Muscle of leg (tissue), 3 donors: ENCODE measurements at regions not wholly inside any gene's neighbourhood (a gene's known extent, or its start where the extent isn't known, plus 50 kb on each side); places are given as distances from the start of the nearest gene placed in this dataset.
A peak's percentile ranks its signal among the peaks of the same experiment; 100 is the strongest.

ENCODE experiments used
- DNase-seq: peaks from one replicate; pipeline ENCODE4 v3.0.0; 2013
- H3K27ac ChIP-seq: one replicate; pipeline ENCODE4 v1.5.1; 2013; ENCODE audit warnings: mild to moderate bottlenecking, low read length, control low read depth
- H3K27me3 ChIP-seq: one replicate; pipeline ENCODE4 v1.6.1; 2013; ENCODE audit warnings: low read length; ENCODE audit not compliant: control insufficient read depth, insufficient read depth
- H3K36me3 ChIP-seq: one replicate; pipeline ENCODE4 v1.6.1; 2013; ENCODE audit warnings: low read length; ENCODE audit not compliant: control insufficient read depth, insufficient read depth
- H3K4me1 ChIP-seq: one replicate; pipeline ENCODE4 v1.6.1; 2013; ENCODE audit warnings: low read length; ENCODE audit not compliant: control insufficient read depth, insufficient read depth
- H3K4me3 ChIP-seq: one replicate; pipeline ENCODE4 v1.5.1; 2013; ENCODE audit warnings: low read length, control low read depth
- H3K9me3 ChIP-seq: replicated peaks from 2 replicates; pipeline ENCODE4 v1.6.1; 2013; ENCODE audit warnings: low read depth, low read length; ENCODE audit not compliant: control insufficient read depth
- WGBS: methylation state at CpG from one replicate; pipeline ENCODE4 v1.1.5; 2013; ENCODE audit warnings: missing lambda C conversion rate; ENCODE audit not compliant: insufficient coverage; 5-methylcytosine and 5-hydroxymethylcytosine counted together

- H3K36me3 ChIP-seq, result no peaks in the 10 kb centered on the region
- DNase-seq, result no peak
- WGBS, result 58% methylated on average over 14 of the region's 15 CpGs
- H3K27me3 ChIP-seq, result peaks cover 8% of the 10 kb centered on the region
- peaks cover 7% of the 10 kb centered on the region for H3K4me1 ChIP-seq
- no peak overlapping the region for H3K4me3 ChIP-seq
- no peaks in the 10 kb centered on the region for H3K9me3 ChIP-seq
- H3K27ac ChIP-seq, result no peak overlapping the region
These were observed 735.0 kb downstream of the BRD1 start for GRCh38 chr22:49092716-49093115.

- no peak overlapping the region for H3K4me3 ChIP-seq
- DNase-seq, result no peak
- peaks cover 5% of the 10 kb centered on the region for H3K27me3 ChIP-seq
- no peak overlapping the region for H3K27ac ChIP-seq
- H3K4me1 ChIP-seq, result peaks cover 13% of the 10 kb centered on the region
- H3K36me3 ChIP-seq, result no peaks in the 10 kb centered on the region
- H3K9me3 ChIP-seq, result no peaks in the 10 kb centered on the region
- 51% methylated on average over 13 of the region's 13 CpGs for WGBS
These were observed 735.6 kb downstream of the BRD1 start for GRCh38 chr22:49091917-49092545.

- peaks cover 5% of the 10 kb centered on the region for H3K27me3 ChIP-seq
These were observed 736.2 kb downstream of the BRD1 start for GRCh38 chr22:49091451-49091850.

GRCh38 chr22:49090853-49091135, 736.9 kb downstream of the BRD1 start:
- WGBS, result 73% methylated on average over 10 of the region's 10 CpGs

More at GRCh38 chr22:49091451-49091850, 736.2 kb downstream of the BRD1 start:
- no peak for DNase-seq
- H3K36me3 ChIP-seq, result no peaks in the 10 kb centered on the region
- 86% methylated on average over 19 of the region's 19 CpGs for WGBS
- no peak overlapping the region for H3K4me3 ChIP-seq
- H3K27ac ChIP-seq, result no peak overlapping the region
- peaks cover 13% of the 10 kb centered on the region for H3K4me1 ChIP-seq
- no peaks in the 10 kb centered on the region for H3K9me3 ChIP-seq

GRCh38 chr22:49090061-49090852, 737.4 kb downstream of the BRD1 start:
- Histone ChIP-seq H3K27ac (no peak overlapping the region), H3K4me3 (no peak overlapping the region), H3K9me3 (no peaks in the 10 kb centered on the region), H3K4me1 (peaks cover 13% of the 10 kb centered on the region), H3K36me3 (no peaks in the 10 kb centered on the region), H3K27me3 (peaks cover 5% of the 10 kb centered on the region)
- 83% methylated on average over 19 of the region's 20 CpGs for WGBS
- DNase-seq, result no peak

More at GRCh38 chr22:49090853-49091135, 736.9 kb downstream of the BRD1 start:
- Histone ChIP-seq H3K9me3 (no peaks in the 10 kb centered on the region), H3K4me1 (peaks cover 13% of the 10 kb centered on the region), H3K27ac (no peak overlapping the region), H3K27me3 (peaks cover 5% of the 10 kb centered on the region), H3K36me3 (no peaks in the 10 kb centered on the region), H3K4me3 (no peak overlapping the region)
- DNase-seq, result no peak

- Histone ChIP-seq H3K36me3 (no peaks in the 10 kb centered on the region), H3K4me1 (peaks cover 13% of the 10 kb centered on the region), H3K4me3 (no peak overlapping the region), H3K27me3 (peaks cover 3% of the 10 kb centered on the region), H3K9me3 (no peaks in the 10 kb centered on the region), H3K27ac (no peak overlapping the region)
- no peak for DNase-seq
- 81% methylated on average over 32 of the region's 35 CpGs for WGBS
These were observed 738.6 kb downstream of the BRD1 start for GRCh38 chr22:49088801-49089791.

GRCh38 chr22:49087716-49088601, 739.7 kb downstream of the BRD1 start:
- Histone ChIP-seq H3K4me3 (no peak overlapping the region), H3K9me3 (no peaks in the 10 kb centered on the region), H3K36me3 (no peaks in the 10 kb centered on the region), H3K27ac (no peak overlapping the region), H3K4me1 (peaks cover 8% of the 10 kb centered on the region), H3K27me3 (peaks cover 5% of the 10 kb centered on the region)
- no peak for DNase-seq
- 66% methylated on average over 26 of the region's 26 CpGs for WGBS

- H3K27ac ChIP-seq, result no peak overlapping the region
- WGBS, result 18% methylated on average over 8 of the region's 10 CpGs
- peaks cover 5% of the 10 kb centered on the region for H3K27me3 ChIP-seq
- no peaks in the 10 kb centered on the region for H3K9me3 ChIP-seq
- peak; percentile 79 for DNase-seq
- H3K36me3 ChIP-seq, result no peaks in the 10 kb centered on the region
- peaks cover 8% of the 10 kb centered on the region for H3K4me1 ChIP-seq
- H3K4me3 ChIP-seq, result no peak overlapping the region
These were observed 740.5 kb downstream of the BRD1 start for GRCh38 chr22:49087198-49087597.

GRCh38 chr22:49086606-49087157, 741.0 kb downstream of the BRD1 start:
- no peak for DNase-seq
- H3K4me3 ChIP-seq, result no peak overlapping the region
- WGBS, result 71% methylated on average over 7 of the region's 12 CpGs
- H3K36me3 ChIP-seq, result no peaks in the 10 kb centered on the region
- no peaks in the 10 kb centered on the region for H3K9me3 ChIP-seq
- peaks cover 8% of the 10 kb centered on the region for H3K4me1 ChIP-seq
- H3K27me3 ChIP-seq, result peaks cover 5% of the 10 kb centered on the region
- no peak overlapping the region for H3K27ac ChIP-seq
